ENCODE measurements at regions not wholly inside any gene's neighbourhood (a gene's known extent, or its start where the extent isn't known, plus 50 kb on each side); places are given as distances from the start of the nearest gene placed in this dataset.

DNA sequence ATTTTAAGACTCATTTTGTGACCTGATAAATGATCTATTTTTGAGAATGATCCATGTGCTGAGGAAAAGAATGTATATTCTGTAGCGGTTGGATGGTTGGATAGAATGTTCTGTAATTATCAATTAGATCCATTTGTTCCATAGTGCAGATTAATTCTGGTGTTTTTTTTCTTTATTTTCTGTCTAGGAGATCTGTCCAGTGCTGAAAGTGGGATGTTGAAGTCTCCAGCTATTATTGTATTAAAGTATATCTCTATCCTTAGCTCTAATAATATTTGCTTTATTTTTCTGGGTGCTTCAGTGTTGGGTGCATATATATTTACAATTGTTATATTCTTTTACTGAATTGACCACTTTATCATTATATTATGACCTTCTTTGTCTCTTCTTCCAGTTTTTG lies 1344.9 kb upstream of the TENM3 start:
- intact Hi-C loops (cut with DNase I), result no loop called here
- no peak for DNase-seq (ENCODE audit: low spot score)

DNA sequence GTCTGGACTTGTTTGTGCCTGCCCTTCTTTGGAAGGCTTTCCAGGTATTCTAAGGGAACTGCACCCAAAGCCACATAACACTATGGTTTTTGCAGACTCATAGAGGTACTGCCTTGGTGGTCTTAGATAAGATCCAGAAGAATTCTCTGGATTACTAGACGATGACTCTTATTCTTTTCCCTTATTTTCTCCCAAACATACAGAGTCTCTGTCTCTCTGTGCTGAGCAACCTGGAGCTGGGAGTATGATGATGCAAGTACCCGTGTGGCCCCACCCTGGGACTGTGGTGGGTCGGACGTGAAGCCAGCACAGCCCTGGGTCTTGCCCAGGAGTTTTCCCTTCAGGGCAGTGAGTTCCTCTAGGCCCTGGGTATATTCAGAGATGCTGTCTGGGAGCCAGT lies 1342.4 kb upstream of the TENM3 start:
- intact Hi-C loops (cut with DNase I), result no loop called here
- DNase-seq (ENCODE audit: low spot score), result no peak

- intact Hi-C loops (cut with DNase I), result no loop called here
- DNase-seq (ENCODE audit: low spot score), result no peak
Measured at GRCh38 chr4:180909279-180909678, 1333.9 kb upstream of the TENM3 start.

GRCh38 chr4:180913750-180914149 lies 1329.5 kb upstream of the TENM3 start:
- no peak for DNase-seq (ENCODE audit: low spot score)
- intact Hi-C loops (cut with DNase I), result no loop called here

GRCh38 chr4:180923486-180923885 lies 1319.7 kb upstream of the TENM3 start:
- DNase-seq (ENCODE audit: low spot score), result no peak
- intact Hi-C loops (cut with DNase I), result no loop called here

- intact Hi-C loops (cut with DNase I), result no loop called here
- no peak for DNase-seq (ENCODE audit: low spot score)
Measured at GRCh38 chr4:180925805-180926204, 1317.4 kb upstream of the TENM3 start.

GRCh38 chr4:180926277-180926676 lies 1316.9 kb upstream of the TENM3 start:
- intact Hi-C loops (cut with DNase I), result no loop called here
- no peak for DNase-seq (ENCODE audit: low spot score)

- DNase-seq (ENCODE audit: low spot score), result no peak
- intact Hi-C loops (cut with DNase I), result loop anchor here in 1 of 2 donors (10.0 kb wide), 1 partner anchor 1662 kb away; no protein-coding TSS in a partner anchor
Measured at GRCh38 chr4:180932370-180933001, 1310.7 kb upstream of the TENM3 start.

- intact Hi-C loops (cut with DNase I), result loop anchor here in 1 of 2 donors (10.0 kb wide), 1 partner anchor 1658 kb away; no protein-coding TSS in a partner anchor
- DNase-seq (ENCODE audit: low spot score), result no peak
Measured at GRCh38 chr4:180937083-180937482, 1306.1 kb upstream of the TENM3 start.

GRCh38 chr4:180940680-180941079 lies 1302.5 kb upstream of the TENM3 start:
- intact Hi-C loops (cut with DNase I), result no loop called here
- DNase-seq (ENCODE audit: low spot score), result no peak

DNA sequence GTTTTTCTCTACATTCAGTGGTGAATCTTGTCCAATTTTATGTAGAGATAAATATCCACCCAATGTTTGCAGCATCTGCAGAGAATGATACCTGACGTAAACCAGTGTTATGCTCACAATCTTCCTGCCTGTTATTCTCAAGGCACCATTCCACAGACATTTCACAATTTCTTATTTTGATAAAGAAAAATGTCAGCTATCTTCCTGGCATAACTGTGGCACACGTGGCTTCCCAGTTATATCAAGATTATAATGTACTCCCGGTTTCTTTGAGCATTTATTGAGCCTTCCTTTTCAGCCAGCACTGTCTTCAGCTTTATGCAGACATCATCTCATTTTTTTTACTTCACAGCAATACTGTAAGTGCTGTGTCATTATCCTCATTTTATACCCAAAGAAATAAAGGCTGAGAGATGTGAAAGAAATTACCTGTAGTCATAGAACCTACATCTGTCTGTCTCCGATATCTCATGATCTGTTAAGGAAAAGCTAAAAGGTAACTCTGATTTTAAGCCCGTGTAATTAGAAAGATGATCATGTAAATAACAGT lies 1300.8 kb upstream of the TENM3 start:
- intact Hi-C loops (cut with DNase I), result no loop called here

GRCh38 chr4:180946188-180946587 lies 1297.0 kb upstream of the TENM3 start:
- intact Hi-C loops (cut with DNase I), result no loop called here
- DNase-seq (ENCODE audit: low spot score), result no peak

More for the DNA sequence above, 1300.8 kb upstream of the TENM3 start:
- no peak for DNase-seq (ENCODE audit: low spot score)

DNA sequence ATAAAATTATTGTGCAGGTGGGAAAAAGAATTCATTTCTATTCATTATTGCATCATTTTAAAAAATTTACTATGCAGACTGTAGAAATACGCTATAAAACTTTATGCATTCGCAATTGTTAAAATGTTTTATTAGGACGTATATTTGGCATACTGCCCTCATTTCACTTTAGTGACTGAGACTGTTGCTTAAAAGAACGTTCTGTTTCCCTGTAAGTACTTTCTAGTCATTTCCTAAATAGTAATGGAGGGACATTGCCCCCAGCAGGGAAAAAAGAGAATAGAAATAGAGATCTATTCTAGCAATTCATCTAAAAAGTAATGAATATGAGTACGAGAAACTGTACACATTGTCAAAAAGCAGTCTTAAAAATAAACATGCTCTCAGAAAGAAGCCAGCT lies 1295.8 kb upstream of the TENM3 start:
- intact Hi-C loops (cut with DNase I), result no loop called here
- no peak for DNase-seq (ENCODE audit: low spot score)

- DNase-seq (ENCODE audit: low spot score), result no peak
- intact Hi-C loops (cut with DNase I), result no loop called here
Measured at GRCh38 chr4:180949424-180950213, 1293.6 kb upstream of the TENM3 start.

DNA sequence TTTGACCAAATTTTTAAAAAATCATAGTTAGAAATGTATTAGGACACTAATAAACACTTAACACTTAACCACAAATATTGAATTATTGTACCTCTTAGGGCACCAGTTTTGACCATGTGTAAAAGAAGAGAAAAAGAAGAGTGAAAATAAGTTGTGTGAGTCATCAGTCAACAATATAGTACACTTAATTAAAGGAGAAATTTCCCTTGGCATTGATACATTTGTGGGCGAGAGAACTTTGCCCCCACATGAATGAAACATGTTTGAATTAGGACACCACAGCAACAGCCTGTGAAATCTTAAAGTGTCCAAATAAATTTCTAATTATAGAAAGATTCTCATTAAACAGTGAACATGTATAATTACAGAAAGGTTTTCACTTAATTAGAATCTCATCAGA lies 1292.8 kb upstream of the TENM3 start:
- intact Hi-C loops (cut with DNase I), result no loop called here

DNA sequence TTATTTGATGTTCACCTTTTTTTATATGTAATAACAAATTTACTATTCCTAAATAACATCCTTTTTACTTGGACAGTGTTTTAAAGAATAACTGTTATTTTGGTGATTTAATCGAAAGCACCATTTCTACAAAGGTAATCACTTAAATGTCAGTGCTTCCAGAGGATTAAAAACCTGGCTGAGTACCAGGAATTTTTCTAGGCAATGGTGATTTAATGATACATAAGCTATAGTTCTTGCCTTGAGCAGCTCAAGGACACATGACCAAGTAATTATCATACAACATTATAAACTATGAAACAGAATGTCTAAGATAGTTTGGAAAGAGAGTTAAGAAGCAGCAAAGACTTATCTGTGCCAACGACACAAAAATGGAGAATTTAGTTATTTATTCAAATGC lies 1291.9 kb upstream of the TENM3 start:
- intact Hi-C loops (cut with DNase I), result no loop called here
- no peak for DNase-seq (ENCODE audit: low spot score)

More for the DNA sequence above, 1292.8 kb upstream of the TENM3 start:
- DNase-seq (ENCODE audit: low spot score), result no peak

DNA sequence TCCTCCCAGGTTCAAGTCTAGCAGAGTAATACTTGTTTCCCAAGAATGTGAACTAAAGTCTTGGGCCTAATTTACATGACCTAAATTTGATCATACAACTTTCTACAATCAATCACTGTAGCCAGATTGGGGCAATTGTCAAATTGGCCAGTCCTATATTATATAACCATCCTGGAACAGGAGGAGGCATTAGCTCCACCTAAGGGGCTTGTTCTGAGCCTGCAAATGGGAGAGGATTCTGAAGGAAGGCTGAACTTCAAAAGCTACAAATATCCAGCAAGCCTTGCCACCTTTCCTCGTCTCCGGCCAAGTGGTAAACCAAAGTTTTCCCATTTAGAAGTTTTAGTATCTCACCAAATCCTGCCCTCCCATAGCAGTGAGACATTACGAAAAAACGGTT lies 1289.6 kb upstream of the TENM3 start:
- intact Hi-C loops (cut with DNase I), result no loop called here
- DNase-seq (ENCODE audit: low spot score), result no peak

DNA sequence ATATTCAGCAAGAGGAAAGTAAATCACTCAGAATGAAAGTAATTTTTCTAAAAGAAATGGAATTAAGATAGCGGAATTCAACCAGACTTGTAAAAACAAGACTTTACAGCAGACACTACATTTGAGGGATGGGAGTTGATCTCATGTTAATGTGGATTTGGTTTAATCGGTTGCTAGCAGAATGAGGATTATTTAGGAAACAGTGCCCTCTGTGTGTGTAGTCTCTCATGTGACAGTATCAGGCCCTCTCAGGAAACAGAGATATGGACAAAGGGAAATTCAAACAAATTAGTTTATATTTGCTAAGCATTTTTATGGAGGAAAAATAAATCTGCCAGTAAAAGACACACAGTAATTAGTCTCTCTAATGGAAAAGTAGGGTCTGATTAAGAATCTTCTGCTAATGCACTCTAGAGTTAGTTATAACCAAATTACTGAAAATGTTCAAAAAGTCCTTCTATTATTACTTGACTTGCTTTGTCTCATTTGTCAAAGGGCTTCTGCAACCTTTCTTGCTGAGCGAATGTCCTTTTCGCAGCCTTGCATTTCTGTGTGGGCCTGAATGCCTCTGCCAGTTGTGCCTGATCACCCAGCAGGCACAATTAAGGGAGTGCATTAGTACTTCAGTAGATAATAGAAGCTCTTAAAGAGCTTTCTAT lies 1282.3 kb upstream of the TENM3 start:
- intact Hi-C loops (cut with DNase I), result no loop called here
- DNase-seq (ENCODE audit: low spot score), result no peak

GRCh38 chr4:180962268-180962667 lies 1280.9 kb upstream of the TENM3 start:
- no peak for DNase-seq (ENCODE audit: low spot score)
- intact Hi-C loops (cut with DNase I), result no loop called here

DNA sequence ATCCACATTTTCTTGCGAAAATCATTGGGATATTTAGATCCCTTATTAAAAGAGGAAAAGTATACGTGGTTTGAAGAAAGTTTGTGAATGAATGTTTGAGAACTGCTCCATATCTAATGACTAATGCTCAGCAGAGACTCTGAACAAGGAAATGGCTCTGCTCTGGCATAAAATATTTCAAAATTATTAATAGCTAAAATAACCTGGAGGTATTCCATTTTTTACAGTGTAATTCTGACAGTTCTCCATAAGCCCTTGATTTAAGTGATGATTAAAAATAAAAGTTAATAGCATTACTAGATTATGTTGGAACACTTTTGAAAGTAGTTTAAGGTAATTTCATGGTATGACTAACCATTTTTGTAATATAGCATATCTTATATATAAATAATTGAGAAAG lies 1276.9 kb upstream of the TENM3 start:
- intact Hi-C loops (cut with DNase I), result no loop called here

More for the DNA sequence above, 1276.9 kb upstream of the TENM3 start:
- no peak for DNase-seq (ENCODE audit: low spot score)

Measured in posterior vena cava (tissue), 2 donors.